Activated CD8-positive, alpha-beta memory T cell treated with anti-CD3 and anti-CD28 coated beads, Interleukin-2, amount 10 ng/mL, durations not matched to agents 7 days and 5 days (primary cell): ENCODE measurements at regions not wholly inside any gene's neighbourhood (a gene's known extent, or its start where the extent isn't known, plus 50 kb on each side); places are given as distances from the start of the nearest gene placed in this dataset.

Source experiments
- ATAC-seq: fragments of 150-1000 bp; cut with Tn5 transposase; one replicate; pipeline ENCODE4 v1.10.0; 2021; ENCODE audit warnings: moderate library complexity
- CTCF ChIA-PET: fragments of 350-600 bp; sonication (Branson Sonifier 250); formaldehyde crosslinking; loops from one replicate; lab custom pipeline; 2021; ENCODE audit warnings: antibody characterized with exemption; lab: Charles Lee
- DNase-seq: peaks from one replicate; pipeline ENCODE4 v3.0.0-alpha.2; 2020
- H3K27ac Mint-ChIP-seq: one replicate; pipeline ENCODE4 v1.8.0; 2021; ENCODE audit warnings: mild to moderate bottlenecking, mixed read lengths
- H3K27me3 Mint-ChIP-seq: one replicate; pipeline ENCODE4 v1.8.0; 2021; ENCODE audit warnings: mixed read lengths
- H3K36me3 Mint-ChIP-seq: one replicate; pipeline ENCODE4 v1.8.0; 2021; ENCODE audit warnings: mild to moderate bottlenecking, mixed read lengths
- H3K4me1 Mint-ChIP-seq: one replicate; pipeline ENCODE4 v1.8.0; 2021; ENCODE audit warnings: mixed read lengths
- H3K4me3 Mint-ChIP-seq: one replicate; pipeline ENCODE4 v1.8.0; 2021; ENCODE audit warnings: mild to moderate bottlenecking, moderate library complexity, mixed read lengths
- H3K9me3 Mint-ChIP-seq: one replicate; pipeline ENCODE4 v1.8.0; 2022; ENCODE audit warnings: low read depth, mixed read lengths

DNA sequence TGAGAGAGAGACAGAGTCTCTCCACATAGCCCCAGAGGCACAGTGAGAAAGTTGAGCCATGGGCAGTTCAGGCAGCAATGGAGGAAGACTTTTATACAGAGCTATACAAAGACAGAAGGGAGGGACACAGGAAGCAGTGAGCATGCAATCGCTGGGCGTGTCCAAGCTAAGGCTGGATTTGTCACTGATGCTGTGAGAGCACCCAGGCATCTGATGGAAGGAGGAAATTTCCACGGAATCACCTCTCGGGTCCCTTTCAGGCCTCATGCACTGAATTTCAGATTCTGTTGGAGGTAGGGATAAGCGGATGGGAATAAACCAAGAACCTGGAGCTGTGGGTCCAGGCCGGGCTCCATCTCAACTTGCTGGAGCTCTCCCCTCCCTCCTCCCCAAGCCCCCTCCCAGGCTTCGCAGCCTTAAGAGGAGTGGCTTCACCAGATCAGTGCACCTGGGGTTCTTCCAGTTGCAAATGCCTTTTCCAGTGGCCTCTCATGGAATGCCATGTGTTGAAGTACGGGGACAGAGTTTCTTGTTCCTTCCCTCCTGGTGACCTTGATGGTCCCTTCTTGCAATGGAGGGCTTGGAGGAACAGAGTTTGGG lies 114.8 kb upstream of the ALDH1B1 start:
- Mint-ChIP-seq H3K36me3 (no peaks in the 10 kb centered on the region), H3K4me1 (peaks cover 26% of the 10 kb centered on the region), H3K9me3 (no peaks in the 10 kb centered on the region), H3K4me3 (no peak overlapping the region), H3K27ac (no peak overlapping the region), H3K27me3 (peaks cover 23% of the 10 kb centered on the region)
- DNase-seq, result peak; percentile 38
- CTCF ChIA-PET, result no interaction called here
- ATAC-seq, result no peak

GRCh38 chr9:38276771-38277439 lies 115.6 kb upstream of the ALDH1B1 start:
- H3K36me3 Mint-ChIP-seq, result no peaks in the 10 kb centered on the region
- peaks cover 21% of the 10 kb centered on the region for H3K27me3 Mint-ChIP-seq
- peak; percentile 23 for DNase-seq
- H3K9me3 Mint-ChIP-seq, result no peaks in the 10 kb centered on the region
- peaks cover 26% of the 10 kb centered on the region for H3K4me1 Mint-ChIP-seq
- no peak overlapping the region for H3K4me3 Mint-ChIP-seq
- no peak for ATAC-seq
- CTCF ChIA-PET, result no interaction called here
- no peak overlapping the region for H3K27ac Mint-ChIP-seq

GRCh38 chr9:38274800-38275199 lies 117.7 kb upstream of the ALDH1B1 start:
- ATAC-seq, result no peak

GRCh38 chr9:38272710-38273109 lies 119.8 kb upstream of the ALDH1B1 start:
- Mint-ChIP-seq H3K4me3 (no peak overlapping the region), H3K27me3 (peaks cover 31% of the 10 kb centered on the region), H3K27ac (no peak overlapping the region), H3K9me3 (no peaks in the 10 kb centered on the region), H3K36me3 (no peaks in the 10 kb centered on the region), H3K4me1 (no peaks in the 10 kb centered on the region)
- ATAC-seq, result no peak
- DNase-seq, result no peak
- CTCF ChIA-PET, result no interaction called here

More at GRCh38 chr9:38274800-38275199, 117.7 kb upstream of the ALDH1B1 start:
- CTCF ChIA-PET, result no interaction called here
- Mint-ChIP-seq H3K36me3 (no peaks in the 10 kb centered on the region), H3K9me3 (no peaks in the 10 kb centered on the region), H3K27me3 (peaks cover 18% of the 10 kb centered on the region), H3K27ac (no peak overlapping the region), H3K4me1 (peaks cover 17% of the 10 kb centered on the region), H3K4me3 (no peak overlapping the region)
- DNase-seq, result peak; percentile 22

- H3K36me3 Mint-ChIP-seq, result no peaks in the 10 kb centered on the region
- no peak for DNase-seq
- H3K27me3 Mint-ChIP-seq, result peaks cover 27% of the 10 kb centered on the region
- no peak overlapping the region for H3K4me3 Mint-ChIP-seq
- CTCF ChIA-PET, result no interaction called here
- ATAC-seq, result no peak
- no peaks in the 10 kb centered on the region for H3K9me3 Mint-ChIP-seq
- H3K4me1 Mint-ChIP-seq, result no peaks in the 10 kb centered on the region
- no peak overlapping the region for H3K27ac Mint-ChIP-seq
Observed at GRCh38 chr9:38271666-38272241, 120.7 kb upstream of the ALDH1B1 start.

GRCh38 chr9:38269775-38270174 lies 122.7 kb upstream of the ALDH1B1 start:
- H3K9me3 Mint-ChIP-seq, result peaks cover 7% of the 10 kb centered on the region
- H3K4me3 Mint-ChIP-seq, result no peak overlapping the region
- no peak overlapping the region for H3K27ac Mint-ChIP-seq
- ATAC-seq (no peak), DNase-seq (no peak)
- no peaks in the 10 kb centered on the region for H3K36me3 Mint-ChIP-seq
- H3K27me3 Mint-ChIP-seq, result peaks cover 19% of the 10 kb centered on the region
- CTCF ChIA-PET, result no interaction called here
- no peaks in the 10 kb centered on the region for H3K4me1 Mint-ChIP-seq

DNA sequence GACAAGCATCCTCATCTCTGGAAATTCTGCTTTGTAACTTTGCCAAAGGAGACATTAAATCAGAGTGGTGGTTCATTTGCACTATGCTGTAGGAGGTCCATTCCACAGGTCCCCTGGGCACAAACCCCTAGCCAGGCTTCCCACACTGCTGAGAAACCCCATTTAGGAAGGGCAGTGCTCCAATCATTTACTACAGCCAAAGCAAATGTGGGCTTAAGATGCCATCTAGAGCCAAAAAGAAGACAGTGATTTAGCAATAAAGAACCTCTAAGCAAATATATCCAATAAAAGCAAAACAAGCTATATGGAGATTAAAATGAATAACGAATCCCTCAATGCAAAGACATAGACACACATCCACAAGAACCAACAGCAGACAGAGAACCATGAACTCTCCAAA lies 129.0 kb upstream of the ALDH1B1 start:
- Mint-ChIP-seq H3K36me3 (no peaks in the 10 kb centered on the region), H3K4me1 (no peaks in the 10 kb centered on the region), H3K4me3 (no peak overlapping the region), H3K9me3 (peaks cover 14% of the 10 kb centered on the region), H3K27ac (no peak overlapping the region), H3K27me3 (peaks cover 23% of the 10 kb centered on the region)
- ATAC-seq (no peak), DNase-seq (no peak)
- CTCF ChIA-PET, result no interaction called here

- Mint-ChIP-seq H3K4me3 (no peak overlapping the region), H3K36me3 (no peaks in the 10 kb centered on the region), H3K9me3 (peaks cover 7% of the 10 kb centered on the region), H3K27ac (no peak overlapping the region), H3K27me3 (peaks cover 14% of the 10 kb centered on the region), H3K4me1 (no peaks in the 10 kb centered on the region)
- CTCF ChIA-PET, result no interaction called here
- DNase-seq, result no peak
- ATAC-seq, result no peak
Observed at GRCh38 chr9:38259519-38260218, 132.8 kb upstream of the ALDH1B1 start.

DNA sequence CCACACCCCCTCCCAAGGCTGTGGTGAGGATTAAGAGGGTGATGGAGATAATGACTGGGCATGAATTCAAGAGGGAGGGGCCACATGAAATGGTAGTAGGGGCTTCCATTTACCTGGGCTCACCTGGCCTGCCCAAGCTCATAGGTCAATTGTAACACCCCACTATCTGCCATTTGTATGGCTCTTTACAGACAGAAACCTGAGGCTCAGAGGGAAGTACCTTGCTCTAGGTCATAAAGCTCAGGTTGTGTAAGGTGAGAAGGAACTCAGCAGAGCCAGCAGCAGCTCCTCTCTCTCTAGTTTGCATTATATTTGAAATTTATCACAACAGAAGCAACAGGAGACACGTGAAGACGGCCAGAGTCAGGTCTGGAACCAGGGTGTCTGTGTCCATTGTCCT lies 133.4 kb upstream of the ALDH1B1 start:
- no peaks in the 10 kb centered on the region for H3K36me3 Mint-ChIP-seq
- CTCF ChIA-PET, result no interaction called here
- no peaks in the 10 kb centered on the region for H3K4me1 Mint-ChIP-seq
- peaks cover 3% of the 10 kb centered on the region for H3K9me3 Mint-ChIP-seq
- ATAC-seq, result no peak
- DNase-seq, result no peak
- H3K27ac Mint-ChIP-seq, result no peak overlapping the region
- H3K4me3 Mint-ChIP-seq, result no peak overlapping the region
- H3K27me3 Mint-ChIP-seq, result peaks cover 10% of the 10 kb centered on the region

GRCh38 chr9:38257626-38258215 lies 134.8 kb upstream of the ALDH1B1 start:
- no peak overlapping the region for H3K4me3 Mint-ChIP-seq

GRCh38 chr9:38256461-38256860 lies 136.0 kb upstream of the ALDH1B1 start:
- H3K4me3 Mint-ChIP-seq, result no peak overlapping the region
- ATAC-seq (no peak), DNase-seq (no peak)
- H3K4me1 Mint-ChIP-seq, result no peaks in the 10 kb centered on the region
- H3K27me3 Mint-ChIP-seq, result peaks cover 3% of the 10 kb centered on the region
- no peak overlapping the region for H3K27ac Mint-ChIP-seq
- CTCF ChIA-PET, result no interaction called here
- H3K9me3 Mint-ChIP-seq, result no peaks in the 10 kb centered on the region
- H3K36me3 Mint-ChIP-seq, result no peaks in the 10 kb centered on the region

More at GRCh38 chr9:38257626-38258215, 134.8 kb upstream of the ALDH1B1 start:
- Mint-ChIP-seq H3K27me3 (peaks cover 2% of the 10 kb centered on the region), H3K9me3 (no peaks in the 10 kb centered on the region), H3K4me1 (no peaks in the 10 kb centered on the region), H3K27ac (no peak overlapping the region), H3K36me3 (no peaks in the 10 kb centered on the region)
- CTCF ChIA-PET, result no interaction called here
- ATAC-seq (no peak), DNase-seq (no peak)

- Mint-ChIP-seq H3K9me3 (no peaks in the 10 kb centered on the region), H3K27me3 (peaks cover 6% of the 10 kb centered on the region), H3K27ac (no peak overlapping the region), H3K4me3 (no peak overlapping the region), H3K4me1 (no peaks in the 10 kb centered on the region), H3K36me3 (no peaks in the 10 kb centered on the region)
- no peak for DNase-seq
- no peak for ATAC-seq
- CTCF ChIA-PET, result no interaction called here
Observed at GRCh38 chr9:38255599-38255998, 136.9 kb upstream of the ALDH1B1 start.

GRCh38 chr9:38254756-38255155 lies 137.7 kb upstream of the ALDH1B1 start:
- CTCF ChIA-PET, result no interaction called here

More at GRCh38 chr9:38254756-38255155, 137.7 kb upstream of the ALDH1B1 start:
- DNase-seq (no peak), ATAC-seq (no peak)
- Mint-ChIP-seq H3K9me3 (no peaks in the 10 kb centered on the region), H3K36me3 (no peaks in the 10 kb centered on the region), H3K27me3 (peaks cover 4% of the 10 kb centered on the region), H3K4me3 (no peak overlapping the region), H3K4me1 (no peaks in the 10 kb centered on the region), H3K27ac (no peak overlapping the region)
